GM19438 (cell line): ENCODE measurements at regions not wholly inside any gene's neighbourhood (a gene's known extent, or its start where the extent isn't known, plus 50 kb on each side); places are given as distances from the start of the nearest gene placed in this dataset.
A peak's percentile ranks its signal among the peaks of the same experiment; 100 is the strongest.
"Not testable (repeated sequence)": the region's sequence is repeated elsewhere in the genome, so short reads cannot be mapped to it uniquely, and the experiment has no call there.

ENCODE experiments used
- ATAC-seq: cut with Tn5 transposase; IDR thresholded peaks from one replicate; pipeline ENCODE4 v1.9.1; 2021; ENCODE audit warnings: low read depth; ENCODE audit not compliant: unreplicated experiment

- no peak for ATAC-seq
These were observed 51.0 kb upstream of the RCBTB2 start for GRCh38 chr13:48583859-48584311.

- no peak for ATAC-seq
These were observed 52.6 kb upstream of the RCBTB2 start for GRCh38 chr13:48585456-48585840.

- ATAC-seq: no peak
These were observed 53.8 kb upstream of the RCBTB2 start for GRCh38 chr13:48586591-48587103.

GRCh38 chr13:48588120-48588519, 55.2 kb upstream of the RCBTB2 start:
- ATAC-seq: no peak

- ATAC-seq: no peak
These were observed 57.4 kb upstream of the RCBTB2 start for GRCh38 chr13:48590141-48590901.

- not testable (repeated sequence) for ATAC-seq
These were observed 58.4 kb upstream of the RCBTB2 start for GRCh38 chr13:48591124-48591872.

- no peak for ATAC-seq
These were observed 59.2 kb upstream of the RCBTB2 start for GRCh38 chr13:48591889-48592687.

- no peak for ATAC-seq
These were observed 59.8 kb upstream of the RCBTB2 start for GRCh38 chr13:48592688-48593049.

- ATAC-seq: no peak
These were observed 60.2 kb upstream of the CYSLTR2 start for GRCh38 chr13:48593536-48593935.

GRCh38 chr13:48594096-48594815, 59.5 kb upstream of the CYSLTR2 start:
- ATAC-seq: peak; percentile 44

GRCh38 chr13:48595431-48596429, 58.0 kb upstream of the CYSLTR2 start:
- ATAC-seq: peak; percentile 52

GRCh38 chr13:48600374-48601364, 53.1 kb upstream of the CYSLTR2 start:
- no peak for ATAC-seq

GRCh38 chr13:48602296-48603016, 51.3 kb upstream of the CYSLTR2 start:
- no peak for ATAC-seq

- ATAC-seq: no peak
These were observed 50.4 kb upstream of the CYSLTR2 start for GRCh38 chr13:48603375-48603774.
